ENCODE measurements at regions not wholly inside any gene's neighbourhood (a gene's known extent, or its start where the extent isn't known, plus 50 kb on each side); places are given as distances from the start of the nearest gene placed in this dataset.

DNA sequence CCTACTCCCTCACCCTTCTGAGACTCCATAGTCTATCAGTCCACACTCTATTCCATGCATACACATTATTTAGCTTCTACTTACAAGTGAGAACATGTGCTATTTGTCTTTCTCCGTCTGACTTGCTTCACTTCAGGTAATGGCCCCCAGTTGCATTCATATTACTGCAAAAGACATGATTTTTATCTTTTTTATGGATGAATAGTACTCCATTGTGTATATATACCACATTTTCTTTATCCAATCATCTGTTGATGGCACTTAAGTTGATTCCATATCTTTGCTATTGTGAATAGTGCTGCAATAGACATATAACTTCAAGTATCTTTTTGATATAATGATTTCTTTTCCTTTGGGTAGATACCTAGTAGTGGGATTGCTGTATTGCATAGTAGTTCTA, 171.8 kb downstream of the DACT1 start (continued):
- no peak for TF ChIP-seq ATF1 (CRISPR knock-in tag; IDR thresholded peaks at IDR 0.05)

- H3K9me3 Mint-ChIP-seq, result no peaks in the 10 kb centered on the region
- H3K4me1 Mint-ChIP-seq, result no peaks in the 10 kb centered on the region
- DNase-seq (ENCODE audit: low spot score), result no peak
- H3K27ac Mint-ChIP-seq, result no peak overlapping the region
- no peak overlapping the region for H3K4me3 Mint-ChIP-seq
- H3K36me3 Mint-ChIP-seq, result no peaks in the 10 kb centered on the region
- TF ChIP-seq ESRRA (CRISPR knock-in tag; IDR thresholded peaks at IDR 0.05; ENCODE audit: borderline replicate concordance) (no peak), ATF1 (CRISPR knock-in tag; IDR thresholded peaks at IDR 0.05) (no peak), TP53 (CRISPR knock-in tag; IDR thresholded peaks at IDR 0.05) (no peak), FOXK1 (CRISPR knock-in tag; IDR thresholded peaks at IDR 0.05) (no peak), FOXP4 (CRISPR knock-in tag; IDR thresholded peaks at IDR 0.05) (no peak), OVOL2 (CRISPR knock-in tag; IDR thresholded peaks at IDR 0.05; ENCODE audit: borderline replicate concordance) (no peak), ZNF425 (CRISPR knock-in tag; conservative IDR thresholded peaks at IDR 0.05) (no peak), PREB (CRISPR knock-in tag; IDR thresholded peaks at IDR 0.05; ENCODE audit: borderline replicate concordance) (no peak), ZNF138 (CRISPR knock-in tag; conservative IDR thresholded peaks at IDR 0.05) (no peak), PRRX2 (CRISPR knock-in tag; IDR thresholded peaks at IDR 0.05) (no peak), GRHL2 (CRISPR knock-in tag; IDR thresholded peaks at IDR 0.05; ENCODE audit: insufficient replicate concordance, severe bottlenecking) (no peak), ZBTB43 (CRISPR knock-in tag; IDR thresholded peaks at IDR 0.05) (no peak)
- TF ChIP-seq, protein P1, sequence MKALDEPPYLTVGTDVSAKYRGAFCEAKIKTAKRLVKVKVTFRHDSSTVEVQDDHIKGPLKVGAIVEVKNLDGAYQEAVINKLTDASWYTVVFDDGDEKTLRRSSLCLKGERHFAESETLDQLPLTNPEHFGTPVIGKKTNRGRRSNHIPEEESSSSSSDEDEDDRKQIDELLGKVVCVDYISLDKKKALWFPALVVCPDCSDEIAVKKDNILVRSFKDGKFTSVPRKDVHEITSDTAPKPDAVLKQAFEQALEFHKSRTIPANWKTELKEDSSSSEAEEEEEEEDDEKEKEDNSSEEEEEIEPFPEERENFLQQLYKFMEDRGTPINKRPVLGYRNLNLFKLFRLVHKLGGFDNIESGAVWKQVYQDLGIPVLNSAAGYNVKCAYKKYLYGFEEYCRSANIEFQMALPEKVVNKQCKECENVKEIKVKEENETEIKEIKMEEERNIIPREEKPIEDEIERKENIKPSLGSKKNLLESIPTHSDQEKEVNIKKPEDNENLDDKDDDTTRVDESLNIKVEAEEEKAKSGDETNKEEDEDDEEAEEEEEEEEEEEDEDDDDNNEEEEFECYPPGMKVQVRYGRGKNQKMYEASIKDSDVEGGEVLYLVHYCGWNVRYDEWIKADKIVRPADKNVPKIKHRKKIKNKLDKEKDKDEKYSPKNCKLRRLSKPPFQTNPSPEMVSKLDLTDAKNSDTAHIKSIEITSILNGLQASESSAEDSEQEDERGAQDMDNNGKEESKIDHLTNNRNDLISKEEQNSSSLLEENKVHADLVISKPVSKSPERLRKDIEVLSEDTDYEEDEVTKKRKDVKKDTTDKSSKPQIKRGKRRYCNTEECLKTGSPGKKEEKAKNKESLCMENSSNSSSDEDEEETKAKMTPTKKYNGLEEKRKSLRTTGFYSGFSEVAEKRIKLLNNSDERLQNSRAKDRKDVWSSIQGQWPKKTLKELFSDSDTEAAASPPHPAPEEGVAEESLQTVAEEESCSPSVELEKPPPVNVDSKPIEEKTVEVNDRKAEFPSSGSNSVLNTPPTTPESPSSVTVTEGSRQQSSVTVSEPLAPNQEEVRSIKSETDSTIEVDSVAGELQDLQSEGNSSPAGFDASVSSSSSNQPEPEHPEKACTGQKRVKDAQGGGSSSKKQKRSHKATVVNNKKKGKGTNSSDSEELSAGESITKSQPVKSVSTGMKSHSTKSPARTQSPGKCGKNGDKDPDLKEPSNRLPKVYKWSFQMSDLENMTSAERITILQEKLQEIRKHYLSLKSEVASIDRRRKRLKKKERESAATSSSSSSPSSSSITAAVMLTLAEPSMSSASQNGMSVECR (CRISPR knock-in tag; IDR thresholded peaks at IDR 0.05; ENCODE audit: borderline replicate concordance), result no peak
- TF ChIP-seq, protein P2, sequence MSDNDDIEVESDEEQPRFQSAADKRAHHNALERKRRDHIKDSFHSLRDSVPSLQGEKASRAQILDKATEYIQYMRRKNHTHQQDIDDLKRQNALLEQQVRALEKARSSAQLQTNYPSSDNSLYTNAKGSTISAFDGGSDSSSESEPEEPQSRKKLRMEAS (CRISPR knock-in tag; IDR thresholded peaks at IDR 0.05), result no peak
- ATAC-seq, result no peak
- ChIA-PET POLR2A (no interaction called here), CTCF (no interaction called here)
- no peaks in the 10 kb centered on the region for H3K27me3 Mint-ChIP-seq (ENCODE audit: low read depth)
Measured at GRCh38 chr14:58812050-58812910, 174.5 kb downstream of the DACT1 start.
